HepG2 (cell line): ENCODE measurements at regions not wholly inside any gene's neighbourhood (a gene's known extent, or its start where the extent isn't known, plus 50 kb on each side); places are given as distances from the start of the nearest gene placed in this dataset.
"Not testable (repeated sequence)": the region's sequence is repeated elsewhere in the genome, so short reads cannot be mapped to it uniquely, and the experiment has no call there.

Source experiments
- CREB1 ChIP-seq, 2 experiments: fragments of 450-650 bp in 1 of 2; IDR thresholded peaks; 2 replicates each; pipeline ENCODE4 v1.6.1; 2016 to 2017; ENCODE audit warnings: control low read depth in 1 of 2, mild to moderate bottlenecking in 1 of 2, missing compliant biosample characterization in 1 of 2, missing genetic modification characterization in 1 of 2
- CREM ChIP-seq, 2 experiments: sonication (generic) in 1 of 2; formaldehyde crosslinking in 1 of 2; IDR thresholded peaks; 2 replicates each; pipeline versions ENCODE4 v1.4.0 to v1.6.1; 2016 to 2020; ENCODE audit warnings: antibody characterized with exemption in 1 of 2, mild to moderate bottlenecking in 1 of 2, missing genetic modification reagents in 1 of 2
- DPF2 ChIP-seq: sonication (generic); formaldehyde crosslinking; IDR thresholded peaks from 2 replicates; pipeline ENCODE4 v1.4.0; 2020; ENCODE audit warnings: mild to moderate bottlenecking, low read depth, missing genetic modification reagents, borderline replicate concordance
- FOXK1 ChIP-seq: sonication (generic); formaldehyde crosslinking; IDR thresholded peaks from 2 replicates; pipeline ENCODE4 v1.4.0; 2020; ENCODE audit warnings: low read depth, missing genetic modification reagents, borderline replicate concordance
- FOXO1 ChIP-seq: sonication (generic); formaldehyde crosslinking; IDR thresholded peaks from 2 replicates; pipeline ENCODE4 v1.4.0; 2020; ENCODE audit warnings: missing genetic modification reagents
- HOXA5 ChIP-seq: sonication (generic); formaldehyde crosslinking; IDR thresholded peaks from 2 replicates; pipeline ENCODE4 v1.4.0; 2020; ENCODE audit warnings: missing genetic modification reagents
- KDM6A ChIP-seq: IDR thresholded peaks from 2 replicates; pipeline ENCODE4 v1.6.1; 2016; ENCODE audit warnings: low read depth
- MIER2 ChIP-seq: IDR thresholded peaks from 2 replicates; pipeline ENCODE4 v1.6.1; 2016; ENCODE audit warnings: missing biosample characterization, missing genetic modification reagents
- MIER3 ChIP-seq: IDR thresholded peaks from 2 replicates; pipeline ENCODE4 v1.6.1; 2016; ENCODE audit warnings: missing compliant biosample characterization, borderline replicate concordance
- MIXL1 ChIP-seq: IDR thresholded peaks from 2 replicates; pipeline ENCODE4 v1.6.1; 2016
- NCOA2 ChIP-seq: sonication (generic); formaldehyde crosslinking; IDR thresholded peaks from 2 replicates; pipeline ENCODE4 v1.8.0; 2022; ENCODE audit warnings: inconsistent platforms
- NR2F6 ChIP-seq, 2 experiments: IDR thresholded peaks; 2 replicates each; pipeline ENCODE4 v1.6.1; 2016; ENCODE audit warnings: antibody characterized with exemption in 1 of 2, mild to moderate bottlenecking in 1 of 2
- ONECUT2 ChIP-seq: sonication (generic); formaldehyde crosslinking; IDR thresholded peaks from 2 replicates; pipeline ENCODE4 v1.4.0; 2020; ENCODE audit warnings: missing genetic modification reagents
- POGZ ChIP-seq: sonication (generic); formaldehyde crosslinking; IDR thresholded peaks from 2 replicates; pipeline ENCODE4 v1.4.0; 2020; ENCODE audit warnings: mild to moderate bottlenecking, missing genetic modification reagents
- SMAD3 ChIP-seq: sonication (generic); formaldehyde crosslinking; IDR thresholded peaks from 2 replicates; pipeline ENCODE4 v1.4.0; 2020; ENCODE audit warnings: missing genetic modification reagents
- SOX13 ChIP-seq, 3 experiments: fragments of 450-650 bp in 1 of 3; sonication (generic) in 1 of 3; formaldehyde crosslinking in 1 of 3; IDR thresholded peaks in 2 of 3; conservative IDR thresholded peaks in 1 of 3; 2 replicates each; pipeline versions ENCODE4 v1.5.0 to v1.6.1; 2016 to 2020; ENCODE audit warnings: antibody characterized with exemption in 1 of 3, mild to moderate bottlenecking in 1 of 3, missing compliant biosample characterization in 1 of 3, missing genetic modification reagents in 1 of 3, moderate library complexity in 1 of 3
- SOX5 ChIP-seq: IDR thresholded peaks from 2 replicates; pipeline ENCODE4 v1.6.1; 2016; ENCODE audit warnings: borderline replicate concordance
- STAG1 ChIP-seq: sonication (generic); formaldehyde crosslinking; IDR thresholded peaks from 2 replicates; pipeline ENCODE4 v1.4.0; 2020; ENCODE audit warnings: missing genetic modification reagents
- YEATS4 ChIP-seq: sonication (generic); formaldehyde crosslinking; IDR thresholded peaks from 2 replicates; pipeline ENCODE4 v1.4.0; 2020; ENCODE audit warnings: missing genetic modification reagents, borderline replicate concordance
- ZFP90 ChIP-seq: sonication (generic); formaldehyde crosslinking; IDR thresholded peaks from 2 replicates; pipeline ENCODE4 v1.8.0; 2022; ENCODE audit warnings: missing genetic modification reagents, mild to moderate bottlenecking, inconsistent platforms, borderline replicate concordance
- ZMYM4 ChIP-seq: sonication (generic); formaldehyde crosslinking; IDR thresholded peaks from 2 replicates; pipeline ENCODE4 v1.8.1; 2023; ENCODE audit warnings: mild to moderate bottlenecking, missing genetic modification reagents
- ZNF629 ChIP-seq: sonication (generic); formaldehyde crosslinking; conservative IDR thresholded peaks from 2 replicates; pipeline ENCODE4 v1.5.0; 2020; ENCODE audit warnings: missing genetic modification reagents
- TF ChIP-seq, protein P1 (sequence below): IDR thresholded peaks from 2 replicates; pipeline ENCODE4 v1.6.1; 2018; ENCODE audit warnings: missing genetic modification reagents
- TF ChIP-seq, protein P2 (sequence below): IDR thresholded peaks from 2 replicates; pipeline ENCODE4 v1.6.1; 2016; ENCODE audit warnings: missing genetic modification reagents, missing compliant biosample characterization

DNA sequence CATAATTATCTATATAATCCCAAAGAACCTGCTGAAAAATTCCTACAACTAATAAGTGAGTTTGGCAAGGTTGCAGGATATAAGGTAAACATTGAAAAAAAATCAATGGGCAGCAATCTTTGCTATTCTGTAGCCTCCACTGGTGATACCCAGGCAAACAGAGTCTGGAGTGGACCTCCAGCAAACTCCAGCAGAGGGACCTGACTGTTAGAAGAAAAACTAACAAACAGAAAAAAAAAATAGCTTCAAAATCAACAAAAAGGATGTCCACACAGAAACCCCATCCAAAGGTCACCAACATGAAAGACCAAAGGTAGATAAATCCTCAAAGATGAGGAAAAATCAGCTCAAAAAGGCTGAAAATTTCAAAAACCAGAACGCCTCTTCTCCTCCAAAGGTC lies 128.9 kb upstream of the PJA2 start (continued):
- TF ChIP-seq, protein P1, sequence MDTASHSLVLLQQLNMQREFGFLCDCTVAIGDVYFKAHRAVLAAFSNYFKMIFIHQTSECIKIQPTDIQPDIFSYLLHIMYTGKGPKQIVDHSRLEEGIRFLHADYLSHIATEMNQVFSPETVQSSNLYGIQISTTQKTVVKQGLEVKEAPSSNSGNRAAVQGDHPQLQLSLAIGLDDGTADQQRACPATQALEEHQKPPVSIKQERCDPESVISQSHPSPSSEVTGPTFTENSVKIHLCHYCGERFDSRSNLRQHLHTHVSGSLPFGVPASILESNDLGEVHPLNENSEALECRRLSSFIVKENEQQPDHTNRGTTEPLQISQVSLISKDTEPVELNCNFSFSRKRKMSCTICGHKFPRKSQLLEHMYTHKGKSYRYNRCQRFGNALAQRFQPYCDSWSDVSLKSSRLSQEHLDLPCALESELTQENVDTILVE (CRISPR knock-in tag): 0 out of 2 replicates have a peak, but pooled peaks have one; percentile 45
- peak; percentile 21; the same call in 1 of the 2 replicates for TF ChIP-seq MIER2 (CRISPR knock-in tag)
- TF ChIP-seq DPF2 (CRISPR knock-in tag): peak; percentile 47; the same call in 1 of the 2 replicates
- peak; percentile 79 for TF ChIP-seq ZNF629
- TF ChIP-seq POGZ (CRISPR knock-in tag): peak; percentile 90
- peak; percentile 77 for TF ChIP-seq ZMYM4 (CRISPR knock-in tag)
- not testable (repeated sequence) for TF ChIP-seq SOX13 (IDR thresholded peaks at IDR 0.05); CREM (CRISPR knock-in tag; IDR thresholded peaks at IDR 0.05); CREB1 (IDR thresholded peaks at IDR 0.05)
- TF ChIP-seq SOX13 (CRISPR knock-in tag; conservative IDR thresholded peaks at IDR 0.05 in 1 of 2, IDR thresholded peaks at IDR 0.05 in 1 of 2): peak in 1 of 2 experiments; percentile 47; a peak in 2 of 4 replicates
- TF ChIP-seq HOXA5: peak; percentile 43; the same call in 1 of the 2 replicates
- peak; percentile 18; the same call in 1 of the 2 replicates for TF ChIP-seq YEATS4 (CRISPR knock-in tag)
- peak; percentile 48; the same call in 1 of the 2 replicates for TF ChIP-seq KDM6A
- TF ChIP-seq MIER3 (CRISPR knock-in tag): 0 out of 2 replicates have a peak, but pooled peaks have one; percentile 54
- peak; percentile 62 for TF ChIP-seq CREM (IDR thresholded peaks at IDR 0.05)
- peak; percentile 63 for TF ChIP-seq NCOA2 (CRISPR knock-in tag)
- TF ChIP-seq FOXO1: 0 out of 2 replicates have a peak, but pooled peaks have one; percentile 21
- peak; percentile 86 for TF ChIP-seq ONECUT2
- 0 out of 2 replicates have a peak, but pooled peaks have one; percentile 28 for TF ChIP-seq ZFP90
- peak; percentile 29; the same call in 1 of the 2 replicates for TF ChIP-seq CREB1 (CRISPR knock-in tag; IDR thresholded peaks at IDR 0.05)
- peak; percentile 56; the same call in 1 of the 2 replicates for TF ChIP-seq MIXL1 (CRISPR knock-in tag)
- peak; percentile 52; the same call in 1 of the 2 replicates for TF ChIP-seq FOXK1
- TF ChIP-seq STAG1 (CRISPR knock-in tag): peak; percentile 25; the same call in 1 of the 2 replicates
- TF ChIP-seq NR2F6 (IDR thresholded peaks at IDR 0.05): peak; percentile 63
- TF ChIP-seq NR2F6 (CRISPR knock-in tag; IDR thresholded peaks at IDR 0.05): peak; percentile 61; the same call in 1 of the 2 replicates
- TF ChIP-seq, protein P2, sequence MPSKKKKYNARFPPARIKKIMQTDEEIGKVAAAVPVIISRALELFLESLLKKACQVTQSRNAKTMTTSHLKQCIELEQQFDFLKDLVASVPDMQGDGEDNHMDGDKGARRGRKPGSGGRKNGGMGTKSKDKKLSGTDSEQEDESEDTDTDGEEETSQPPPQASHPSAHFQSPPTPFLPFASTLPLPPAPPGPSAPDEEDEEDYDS (CRISPR knock-in tag): peak; percentile 28; the same call in 1 of the 2 replicates
- TF ChIP-seq SMAD3 (CRISPR knock-in tag): peak; percentile 23; the same call in 1 of the 2 replicates
- peak; percentile 52; the same call in 1 of the 2 replicates for TF ChIP-seq SOX5 (CRISPR knock-in tag)
